Fibroblast of villous mesenchyme (primary cell): ENCODE measurements at regions not wholly inside any gene's neighbourhood (a gene's known extent, or its start where the extent isn't known, plus 50 kb on each side); places are given as distances from the start of the nearest gene placed in this dataset.
A peak's percentile ranks its signal among the peaks of the same experiment; 100 is the strongest.

Experiments
- DNase-seq: peaks from one replicate; pipeline ENCODE4 v3.0.0-alpha.2; 2010; ENCODE audit warnings: low read depth
- H3K4me3 ChIP-seq: 2 replicates; pipeline ENCODE4 v1.5.1; 2011; ENCODE audit warnings: low read depth, mild to moderate bottlenecking, low read length
- TF ChIP-seq, protein P1 (sequence below): IDR thresholded peaks from 2 replicates; pipeline ENCODE4 v1.5.1; 2012; ENCODE audit warnings: low read depth, mild to moderate bottlenecking, low read length; ENCODE audit not compliant: insufficient read depth

GRCh38 chr15:98069256-98069655, 108.8 kb downstream of the ARRDC4 start:
- H3K4me3 ChIP-seq, result no peak overlapping the region
- no peak for DNase-seq
- TF ChIP-seq, protein P1, sequence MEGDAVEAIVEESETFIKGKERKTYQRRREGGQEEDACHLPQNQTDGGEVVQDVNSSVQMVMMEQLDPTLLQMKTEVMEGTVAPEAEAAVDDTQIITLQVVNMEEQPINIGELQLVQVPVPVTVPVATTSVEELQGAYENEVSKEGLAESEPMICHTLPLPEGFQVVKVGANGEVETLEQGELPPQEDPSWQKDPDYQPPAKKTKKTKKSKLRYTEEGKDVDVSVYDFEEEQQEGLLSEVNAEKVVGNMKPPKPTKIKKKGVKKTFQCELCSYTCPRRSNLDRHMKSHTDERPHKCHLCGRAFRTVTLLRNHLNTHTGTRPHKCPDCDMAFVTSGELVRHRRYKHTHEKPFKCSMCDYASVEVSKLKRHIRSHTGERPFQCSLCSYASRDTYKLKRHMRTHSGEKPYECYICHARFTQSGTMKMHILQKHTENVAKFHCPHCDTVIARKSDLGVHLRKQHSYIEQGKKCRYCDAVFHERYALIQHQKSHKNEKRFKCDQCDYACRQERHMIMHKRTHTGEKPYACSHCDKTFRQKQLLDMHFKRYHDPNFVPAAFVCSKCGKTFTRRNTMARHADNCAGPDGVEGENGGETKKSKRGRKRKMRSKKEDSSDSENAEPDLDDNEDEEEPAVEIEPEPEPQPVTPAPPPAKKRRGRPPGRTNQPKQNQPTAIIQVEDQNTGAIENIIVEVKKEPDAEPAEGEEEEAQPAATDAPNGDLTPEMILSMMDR, result no peak

- DNase-seq, result peak; percentile 29
Measured at GRCh38 chr15:98070137-98070536, 109.6 kb downstream of the ARRDC4 start.

DNA sequence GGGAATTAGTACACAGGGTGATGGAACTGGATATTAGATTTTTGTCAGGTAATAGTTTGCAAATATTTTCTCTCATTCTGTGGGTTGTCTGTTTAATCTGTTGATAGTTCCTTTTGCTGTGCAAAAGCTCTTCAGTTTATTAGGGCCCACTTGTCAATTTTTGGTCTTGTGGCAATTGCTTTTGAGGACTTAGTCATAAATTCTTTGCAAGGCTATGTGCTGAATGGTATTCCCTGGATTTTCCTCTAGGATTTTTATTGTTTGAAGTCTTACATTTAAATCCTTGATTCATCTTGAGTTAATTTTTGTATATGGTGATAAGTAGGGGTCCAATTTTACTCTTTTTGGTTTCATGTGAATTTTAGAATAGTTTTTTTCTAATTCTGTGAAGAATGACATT, 111.3 kb downstream of the ARRDC4 start:
- TF ChIP-seq, protein P1, result no peak
- no peak for DNase-seq
- H3K4me3 ChIP-seq, result no peak overlapping the region

More at GRCh38 chr15:98070137-98070536, 109.6 kb downstream of the ARRDC4 start:
- TF ChIP-seq, protein P1, result no peak
- H3K4me3 ChIP-seq, result no peak overlapping the region

DNA sequence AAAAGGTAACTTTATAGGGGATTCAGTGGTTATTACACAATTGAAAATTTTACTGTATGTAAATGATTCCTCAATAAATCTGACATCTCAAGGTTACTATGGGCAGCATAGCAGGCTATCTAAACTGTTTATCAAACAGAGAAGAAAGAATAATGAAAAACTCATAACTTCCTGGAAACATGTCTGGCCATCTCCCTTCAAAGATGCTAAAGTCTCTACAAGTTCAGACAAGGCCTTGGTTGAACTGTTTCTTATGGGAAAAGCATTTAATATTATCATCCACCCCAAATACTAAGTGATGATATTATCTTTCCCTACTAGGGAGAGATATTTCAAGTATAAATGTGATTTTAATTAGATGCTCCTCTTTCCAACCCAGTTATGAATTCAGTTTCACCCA, 114.9 kb downstream of the ARRDC4 start:
- no peak for DNase-seq
- TF ChIP-seq, protein P1, result no peak
- H3K4me3 ChIP-seq, result no peak overlapping the region

GRCh38 chr15:98076021-98076816, 115.7 kb downstream of the ARRDC4 start:
- no peak overlapping the region for H3K4me3 ChIP-seq
- peak; percentile 51 for DNase-seq
- TF ChIP-seq, protein P1, result no peak

DNA sequence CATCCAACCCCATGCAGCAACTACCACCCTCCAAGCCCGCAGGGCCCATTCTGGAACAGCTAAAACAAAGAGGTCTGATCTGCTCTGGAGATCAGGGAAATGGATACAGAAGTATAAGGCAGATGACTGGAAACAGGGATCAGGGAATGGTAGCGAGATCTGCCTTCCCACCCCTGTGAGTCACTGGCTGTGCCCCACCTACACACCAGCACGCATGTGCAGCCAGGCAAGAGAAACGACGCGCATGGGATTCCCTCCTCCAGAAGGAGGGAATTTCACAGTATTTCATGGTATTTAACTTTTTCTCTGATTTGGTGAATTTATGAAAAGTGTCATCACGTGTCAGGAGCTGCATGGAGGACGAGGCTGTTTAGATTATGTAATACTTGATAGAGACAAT, 116.7 kb downstream of the ARRDC4 start:
- H3K4me3 ChIP-seq, result no peak overlapping the region
- peak; percentile 37 for DNase-seq
- TF ChIP-seq, protein P1, result no peak
